OCI-LY3 (cell line): ENCODE measurements at regions not wholly inside any gene's neighbourhood (a gene's known extent, or its start where the extent isn't known, plus 50 kb on each side); places are given as distances from the start of the nearest gene placed in this dataset.

Experiments
- H2AFZ ChIP-seq: fragments of 200-600, 300-600 bp; shearing (Covaris generic); 2 replicates; pipeline ENCODE4 v1.6.0; 2014; ENCODE audit warnings: antibody characterized with exemption, low read depth, low read length
- H3K27ac ChIP-seq: fragments of 200-600, 300-600 bp; sonication (generic); 2 replicates; pipeline ENCODE4 v1.5.1; 2014; ENCODE audit warnings: mild to moderate bottlenecking, low read length, moderate library complexity, mixed read lengths
- H3K27me3 ChIP-seq: fragments of 200-600, 300-600 bp; sonication (generic); 2 replicates; pipeline ENCODE4 v1.6.1; 2014; ENCODE audit warnings: low read depth, low read length, mixed read lengths
- H3K36me3 ChIP-seq: fragments of 200-600, 300-600 bp; sonication (generic); replicated peaks from 2 replicates; pipeline ENCODE3; 2014; ENCODE audit warnings: low read depth, low read length, mixed read lengths
- H3K4me1 ChIP-seq: fragments of 300-600, 200-600 bp; sonication (generic); 2 replicates; pipeline ENCODE4 v1.6.1; 2014; ENCODE audit warnings: low read length, mixed read lengths
- H3K4me2 ChIP-seq: fragments of 200-600, 300-600 bp; sonication (generic); 2 replicates; pipeline ENCODE4 v1.6.1; 2014; ENCODE audit warnings: low read length, mixed read lengths
- H3K4me3 ChIP-seq: fragments of 300-600, 200-600 bp; sonication (generic); 2 replicates; pipeline ENCODE4 v1.5.1; 2014; ENCODE audit warnings: antibody characterized with exemption, mild to moderate bottlenecking, low read length, moderate library complexity
- H3K79me2 ChIP-seq: fragments of 300-600, 200-600 bp; shearing (Covaris generic); 2 replicates; pipeline ENCODE4 v1.6.1; 2014; ENCODE audit warnings: mild to moderate bottlenecking, low read length, mixed read lengths
- H3K9ac ChIP-seq: fragments of 300-600, 200-600 bp; shearing (Covaris generic); 2 replicates; pipeline ENCODE4 v1.6.0; 2014; ENCODE audit warnings: mild to moderate bottlenecking, low read length, moderate library complexity
- H3K9me3 ChIP-seq: fragments of 200-600, 300-600 bp; shearing (Covaris generic); 2 replicates; pipeline ENCODE4 v1.6.1; 2014; ENCODE audit warnings: low read length, mixed read lengths; ENCODE audit not compliant: insufficient read depth
- H4K20me1 ChIP-seq: fragments of 200-600, 300-600 bp; sonication (generic); 2 replicates; pipeline ENCODE4 v1.6.1; 2016; ENCODE audit warnings: low read length, mixed read lengths; ENCODE audit not compliant: insufficient read depth
- CTCF ChIP-seq: fragments of 200-600, 300-600 bp; sonication (generic); IDR thresholded peaks from 2 replicates; pipeline ENCODE4 v1.5.1; 2014; ENCODE audit warnings: antibody characterized with exemption, low read length, low read depth
- EZH2phosphoT487 ChIP-seq: fragments of 200-600 bp; shearing (Covaris generic); IDR thresholded peaks from 2 replicates; pipeline ENCODE4 v1.6.1; 2018; ENCODE audit warnings: antibody characterized with exemption, mixed run types, low read depth

GRCh38 chr4:28436191-28437080 lies 1575.8 kb downstream of the STIM2 start:
- Histone ChIP-seq H3K4me3 (no peak overlapping the region), H3K9me3 (no peaks in the 10 kb centered on the region), H3K9ac (no peak overlapping the region), H3K4me2 (no peak overlapping the region), H3K4me1 (no peaks in the 10 kb centered on the region), H3K27me3 (no peaks in the 10 kb centered on the region), H2AFZ (no peak overlapping the region; the same call in 1 of the 2 replicates), H3K27ac (no peak overlapping the region), H3K36me3 (no peaks in the 10 kb centered on the region), H3K79me2 (no peaks in the 10 kb centered on the region), H4K20me1 (no peaks in the 10 kb centered on the region)
- TF ChIP-seq CTCF: no peak

GRCh38 chr4:28443371-28443770 lies 1582.7 kb downstream of the STIM2 start:
- no peak overlapping the region for H3K27ac ChIP-seq
- no peak overlapping the region for H2AFZ ChIP-seq
- no peak for TF ChIP-seq EZH2phosphoT487
- TF ChIP-seq CTCF: no peak
- no peaks in the 10 kb centered on the region for H3K36me3 ChIP-seq
- no peaks in the 10 kb centered on the region for H3K9me3 ChIP-seq
- no peaks in the 10 kb centered on the region for H3K27me3 ChIP-seq
- H3K9ac ChIP-seq: no peak overlapping the region
- H3K79me2 ChIP-seq: no peaks in the 10 kb centered on the region
- H3K4me2 ChIP-seq: no peak overlapping the region
- H3K4me3 ChIP-seq: no peak overlapping the region
- no peaks in the 10 kb centered on the region for H4K20me1 ChIP-seq
- no peaks in the 10 kb centered on the region for H3K4me1 ChIP-seq

GRCh38 chr4:28443801-28444412 lies 1583.3 kb downstream of the STIM2 start:
- Histone ChIP-seq H3K36me3 (no peaks in the 10 kb centered on the region), H3K27ac (no peak overlapping the region), H2AFZ (no peak overlapping the region), H3K9ac (no peak overlapping the region), H4K20me1 (no peaks in the 10 kb centered on the region), H3K4me3 (no peak overlapping the region), H3K4me2 (no peak overlapping the region), H3K4me1 (peaks cover 2% of the 10 kb centered on the region; the same call in 1 of the 2 replicates), H3K79me2 (no peaks in the 10 kb centered on the region), H3K9me3 (no peaks in the 10 kb centered on the region), H3K27me3 (no peaks in the 10 kb centered on the region)
- TF ChIP-seq EZH2phosphoT487 (no peak), CTCF (no peak)

- Histone ChIP-seq H2AFZ (no peak overlapping the region), H4K20me1 (no peaks in the 10 kb centered on the region), H3K4me2 (no peak overlapping the region), H3K9ac (no peak overlapping the region), H3K27me3 (no peaks in the 10 kb centered on the region), H3K9me3 (no peaks in the 10 kb centered on the region), H3K27ac (no peak overlapping the region), H3K4me1 (peaks cover 6% of the 10 kb centered on the region; the same call in 1 of the 2 replicates), H3K36me3 (no peaks in the 10 kb centered on the region), H3K4me3 (no peak overlapping the region), H3K79me2 (no peaks in the 10 kb centered on the region)
- TF ChIP-seq CTCF (no peak), EZH2phosphoT487 (no peak)
Measured at GRCh38 chr4:28444886-28445496, 1584.3 kb downstream of the STIM2 start.
